ENCODE measurements at regions not wholly inside any gene's neighbourhood (a gene's known extent, or its start where the extent isn't known, plus 50 kb on each side); places are given as distances from the start of the nearest gene placed in this dataset.
"Not testable (repeated sequence)": the region's sequence is repeated elsewhere in the genome, so short reads cannot be mapped to it uniquely, and the experiment has no call there.

DNA sequence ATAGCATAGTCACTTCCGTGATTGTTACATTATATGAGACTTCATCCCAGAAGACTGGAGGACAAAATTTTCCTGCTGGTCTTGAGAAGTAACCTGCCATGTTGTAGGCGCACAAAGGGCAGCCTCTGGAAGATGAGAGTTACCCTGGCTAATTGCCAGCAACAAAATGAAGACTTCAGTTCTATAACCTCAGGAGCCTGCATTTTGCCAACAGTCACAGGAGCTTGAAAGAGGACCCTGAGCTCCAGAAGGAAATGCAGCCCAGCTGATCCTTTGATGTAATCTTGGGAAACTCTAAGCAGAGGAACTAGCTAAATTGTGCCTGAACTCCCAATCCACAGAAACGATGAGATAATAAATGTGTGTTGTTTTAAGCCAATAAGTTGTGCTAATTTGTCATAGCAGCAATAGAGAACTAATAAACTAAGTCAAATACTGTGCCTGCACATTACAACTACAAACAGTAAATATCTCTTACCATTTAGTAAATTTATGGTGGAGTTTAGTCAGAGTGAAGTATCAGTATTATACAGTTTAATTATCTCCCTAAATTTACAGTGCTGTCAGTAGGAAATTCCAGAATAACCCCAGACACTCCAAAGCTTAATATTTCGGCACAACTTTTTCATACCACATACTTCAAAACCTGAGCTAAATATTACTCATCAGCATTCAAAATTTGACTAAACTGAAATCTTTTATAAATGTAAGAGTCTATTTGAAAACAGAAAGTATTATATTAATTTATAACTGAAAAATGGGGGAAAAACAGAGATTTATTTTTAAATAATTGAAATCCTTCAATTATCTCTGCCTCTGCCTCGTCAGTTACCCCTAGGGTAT is 90.1 kb upstream of the MAPK10 start:
- H3K4me1 ChIP-seq, result no peaks in the 10 kb centered on the region
- H3K9me3 ChIP-seq, result peaks cover 0 to 5% of the 10 kb centered on the region in 2 donors
- H3K36me3 ChIP-seq, result no peaks in the 10 kb centered on the region
- TF ChIP-seq, protein P1, sequence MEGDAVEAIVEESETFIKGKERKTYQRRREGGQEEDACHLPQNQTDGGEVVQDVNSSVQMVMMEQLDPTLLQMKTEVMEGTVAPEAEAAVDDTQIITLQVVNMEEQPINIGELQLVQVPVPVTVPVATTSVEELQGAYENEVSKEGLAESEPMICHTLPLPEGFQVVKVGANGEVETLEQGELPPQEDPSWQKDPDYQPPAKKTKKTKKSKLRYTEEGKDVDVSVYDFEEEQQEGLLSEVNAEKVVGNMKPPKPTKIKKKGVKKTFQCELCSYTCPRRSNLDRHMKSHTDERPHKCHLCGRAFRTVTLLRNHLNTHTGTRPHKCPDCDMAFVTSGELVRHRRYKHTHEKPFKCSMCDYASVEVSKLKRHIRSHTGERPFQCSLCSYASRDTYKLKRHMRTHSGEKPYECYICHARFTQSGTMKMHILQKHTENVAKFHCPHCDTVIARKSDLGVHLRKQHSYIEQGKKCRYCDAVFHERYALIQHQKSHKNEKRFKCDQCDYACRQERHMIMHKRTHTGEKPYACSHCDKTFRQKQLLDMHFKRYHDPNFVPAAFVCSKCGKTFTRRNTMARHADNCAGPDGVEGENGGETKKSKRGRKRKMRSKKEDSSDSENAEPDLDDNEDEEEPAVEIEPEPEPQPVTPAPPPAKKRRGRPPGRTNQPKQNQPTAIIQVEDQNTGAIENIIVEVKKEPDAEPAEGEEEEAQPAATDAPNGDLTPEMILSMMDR (IDR thresholded peaks at IDR 0.05), result no peak
- no peak overlapping the region for H3K4me3 ChIP-seq
- no peaks in the 10 kb centered on the region for H3K27me3 ChIP-seq
- no peak overlapping the region for H3K27ac ChIP-seq
- no peak for DNase-seq (ENCODE audit: low spot score)

DNA sequence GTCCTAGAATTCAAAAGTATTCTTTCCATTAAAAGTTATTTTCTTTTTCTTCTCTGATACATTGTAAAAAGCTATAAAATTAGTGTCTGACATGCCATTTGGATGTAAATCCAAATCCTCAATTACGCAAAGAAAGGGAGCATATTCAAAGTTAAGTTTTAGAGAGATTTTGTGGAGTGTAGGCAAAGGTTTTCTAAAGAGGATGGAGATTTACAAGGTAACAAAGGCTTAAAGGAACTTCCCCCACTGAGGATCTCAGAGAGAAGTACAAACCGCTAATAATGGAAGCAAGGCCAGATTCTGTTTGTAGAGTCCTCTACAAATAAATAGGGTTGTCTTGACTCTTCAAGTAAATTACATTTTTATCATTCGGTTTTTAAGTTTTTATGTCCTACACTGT is 91.0 kb upstream of the MAPK10 start:
- H3K27ac ChIP-seq, result no peak overlapping the region
- H3K9me3 ChIP-seq, result no peaks in the 10 kb centered on the region
- TF ChIP-seq, protein P1 (IDR thresholded peaks at IDR 0.05), result no peak
- no peak for DNase-seq (ENCODE audit: low spot score)
- no peaks in the 10 kb centered on the region for H3K4me1 ChIP-seq
- H3K36me3 ChIP-seq, result no peaks in the 10 kb centered on the region
- H3K4me3 ChIP-seq, result no peak overlapping the region
- H3K27me3 ChIP-seq, result no peaks in the 10 kb centered on the region

DNA sequence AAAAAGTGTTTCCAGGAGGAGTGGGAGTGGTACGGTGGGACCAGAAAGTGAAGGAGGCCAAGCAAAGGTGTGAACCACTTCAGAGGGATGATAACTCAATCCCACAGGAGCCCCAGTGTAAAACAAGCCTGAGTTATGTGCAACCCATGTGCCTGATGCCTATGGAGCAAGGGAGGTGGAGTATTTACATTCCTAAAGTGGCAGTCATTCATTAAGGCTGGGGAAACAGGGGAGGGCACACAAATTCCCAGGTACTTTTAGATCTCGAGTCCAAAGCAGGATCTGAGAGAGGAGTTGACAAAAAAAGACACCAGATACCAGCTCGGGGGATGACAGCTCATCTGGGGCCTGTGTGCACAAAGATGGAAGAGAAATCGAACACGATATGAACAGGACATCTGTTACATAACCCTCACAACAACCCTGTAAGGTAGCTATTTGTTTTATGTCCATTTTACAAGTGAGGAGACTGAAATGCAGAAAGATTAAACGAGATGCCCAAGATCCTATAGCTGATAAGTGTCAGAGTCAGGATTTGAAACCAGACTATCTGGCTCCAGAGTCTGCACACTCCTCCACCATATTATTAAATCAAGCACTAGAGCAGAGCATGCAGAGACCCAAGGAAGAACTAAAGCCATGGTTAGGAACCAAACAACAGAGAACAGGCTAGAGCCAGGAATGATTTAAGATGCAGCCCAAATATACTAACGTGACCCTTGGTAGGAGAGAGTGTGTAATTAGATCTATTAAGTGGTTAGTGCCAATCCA is 91.9 kb upstream of the MAPK10 start:
- no peaks in the 10 kb centered on the region for H3K36me3 ChIP-seq
- peak overlapping the region; percentile 45 to 54 for H3K4me3 ChIP-seq
- H3K9me3 ChIP-seq, result no peaks in the 10 kb centered on the region
- H3K27me3 ChIP-seq, result no peaks in the 10 kb centered on the region
- TF ChIP-seq, protein P1 (IDR thresholded peaks at IDR 0.05), result no peak
- no peaks in the 10 kb centered on the region for H3K4me1 ChIP-seq
- H3K27ac ChIP-seq, result peak overlapping the region in 1 of 2 donors; percentile 13
- DNase-seq (ENCODE audit: low spot score), result no peak

DNA sequence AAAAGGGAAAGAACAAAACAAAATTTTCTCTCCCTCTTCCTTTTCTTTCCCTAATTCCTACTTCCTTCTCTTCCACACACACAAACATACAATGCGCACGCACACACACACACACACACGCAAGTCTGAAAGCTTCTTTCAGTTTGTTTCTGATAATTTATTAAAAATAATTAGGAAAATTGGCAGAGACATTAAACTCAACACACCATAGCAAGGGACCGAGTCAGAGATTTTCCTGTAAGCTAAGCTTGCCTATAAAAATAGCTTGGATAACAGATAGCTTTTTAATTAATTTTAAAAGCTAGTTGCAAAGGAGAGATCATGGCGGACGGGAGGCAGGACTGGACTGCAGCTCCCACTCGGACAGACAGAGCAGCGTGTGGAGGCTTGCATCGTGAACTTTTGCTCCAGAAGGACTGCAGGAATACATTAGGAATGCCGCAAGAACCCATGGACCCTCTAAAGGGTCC is 92.6 kb upstream of the MAPK10 start:
- peak overlapping the region; percentile 69 to 70 for H3K27ac ChIP-seq
- H3K4me1 ChIP-seq, result no peaks in the 10 kb centered on the region
- no peaks in the 10 kb centered on the region for H3K9me3 ChIP-seq
- no peak for DNase-seq (ENCODE audit: low spot score)
- no peaks in the 10 kb centered on the region for H3K36me3 ChIP-seq
- H3K27me3 ChIP-seq, result no peaks in the 10 kb centered on the region
- peak overlapping the region; percentile 45 to 54 for H3K4me3 ChIP-seq
- TF ChIP-seq, protein P1 (IDR thresholded peaks at IDR 0.05), result no peak

DNA sequence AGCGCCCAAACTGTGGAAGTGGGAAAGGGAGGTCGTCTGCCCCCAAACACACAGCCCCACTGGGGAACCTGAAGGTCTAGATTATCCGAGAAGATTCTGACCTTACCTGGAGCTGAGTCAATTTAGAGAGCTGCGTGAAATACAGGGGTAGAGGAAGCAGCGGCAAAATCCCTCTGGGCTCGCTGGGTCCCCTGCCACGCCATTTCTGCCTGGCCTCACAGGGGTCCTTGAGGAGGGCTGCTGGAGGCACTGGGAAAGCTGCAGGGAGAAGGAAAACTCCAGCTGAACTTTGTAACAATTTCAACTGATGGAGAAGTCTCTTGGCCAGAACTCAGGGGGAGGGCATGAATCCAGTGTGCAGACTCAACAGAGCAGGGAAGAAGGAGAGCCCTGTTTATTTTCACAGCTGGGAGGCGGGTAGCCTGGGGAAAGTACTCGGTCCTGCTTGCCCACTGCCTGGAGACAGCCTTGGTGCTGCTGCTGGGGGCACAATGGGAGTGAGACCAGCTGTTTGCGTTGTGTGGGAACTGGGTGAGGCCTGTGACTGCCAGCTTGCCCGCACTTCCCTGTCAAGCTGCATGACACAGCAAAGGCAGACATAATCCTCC is 93.2 kb upstream of the MAPK10 start:
- Histone ChIP-seq H3K9me3 (no peaks in the 10 kb centered on the region), H3K4me3 (peak overlapping the region; percentile 45 to 54), H3K4me1 (no peaks in the 10 kb centered on the region), H3K27me3 (no peaks in the 10 kb centered on the region), H3K27ac (peak overlapping the region; percentile 69 to 70), H3K36me3 (no peaks in the 10 kb centered on the region)
- peak; percentile 59 for DNase-seq (ENCODE audit: low spot score)
- TF ChIP-seq, protein P1 (IDR thresholded peaks at IDR 0.05), result no peak

DNA sequence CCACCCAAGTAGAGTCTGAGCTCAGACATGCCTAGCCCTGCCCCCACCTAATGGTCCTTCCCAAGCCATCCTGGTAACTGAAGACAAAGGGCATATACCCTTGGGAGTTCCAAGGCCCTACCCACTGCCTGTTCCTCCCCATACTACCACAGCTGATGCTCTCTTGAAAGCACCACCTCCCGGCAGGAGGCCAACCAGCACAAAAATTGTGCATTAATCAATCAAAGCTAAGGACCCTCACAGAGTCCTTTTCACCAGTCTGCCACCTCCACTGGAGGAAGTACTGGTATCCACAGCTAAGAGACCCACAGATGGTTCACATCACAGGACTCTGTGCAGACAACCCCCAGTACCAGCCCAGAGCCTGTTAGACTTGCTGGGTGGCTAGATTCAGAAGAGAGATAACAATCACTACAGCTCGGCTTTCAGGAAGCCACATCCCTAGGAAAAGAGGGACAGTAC is 93.8 kb upstream of the MAPK10 start:
- not testable (repeated sequence) for H3K4me3 ChIP-seq; H3K9me3 ChIP-seq; H3K36me3 ChIP-seq; H3K27me3 ChIP-seq; DNase-seq (ENCODE audit: low spot score); H3K4me1 ChIP-seq
- peak overlapping the region in 1 of 2 donors; percentile 69 for H3K27ac ChIP-seq

All from right atrium auricular region (tissue), 2 donors.